Activated CD4-positive, alpha-beta memory T cell treated with anti-CD3 and anti-CD28 coated beads, Interleukin-2, amount 10 ng/mL, durations not matched to agents 7 days and 5 days (primary cell): ENCODE measurements at regions not wholly inside any gene's neighbourhood (a gene's known extent, or its start where the extent isn't known, plus 50 kb on each side); places are given as distances from the start of the nearest gene placed in this dataset.

Experiments used
- CTCF ChIA-PET: fragments of 350-600 bp; sonication (Branson Sonifier 250); formaldehyde crosslinking; loops from one replicate; lab custom pipeline; 2021; ENCODE audit warnings: antibody characterized with exemption, inconsistent platforms; lab: Charles Lee
- POLR2A ChIA-PET: fragments of 350-600 bp; sonication (Branson Sonifier 250); formaldehyde crosslinking; loops from one replicate; lab custom pipeline; 2021; ENCODE audit warnings: antibody characterized with exemption; lab: Charles Lee
- DNase-seq: peaks from one replicate; pipeline ENCODE4 v3.0.0-alpha.2; 2020
- H3K27ac Mint-ChIP-seq: one replicate; pipeline ENCODE4 v1.8.0; 2021; ENCODE audit warnings: mild to moderate bottlenecking, mixed read lengths
- H3K27me3 Mint-ChIP-seq: one replicate; pipeline ENCODE4 v1.8.0; 2021; ENCODE audit warnings: mixed read lengths
- H3K36me3 Mint-ChIP-seq: one replicate; pipeline ENCODE4 v1.8.0; 2021; ENCODE audit warnings: low read depth, mixed read lengths
- H3K4me1 Mint-ChIP-seq: one replicate; pipeline ENCODE4 v1.8.0; 2021; ENCODE audit warnings: mixed read lengths
- H3K4me3 Mint-ChIP-seq: one replicate; pipeline ENCODE4 v1.8.0; 2021; ENCODE audit warnings: mild to moderate bottlenecking, mixed read lengths
- H3K9me3 Mint-ChIP-seq: one replicate; pipeline ENCODE4 v1.8.0; 2021; ENCODE audit warnings: mixed read lengths

GRCh38 chr22:48587236-48587865 is 1240.3 kb downstream of the BRD1 start:
- no peak overlapping the region for H3K4me3 Mint-ChIP-seq
- H3K27me3 Mint-ChIP-seq = no peaks in the 10 kb centered on the region
- no peaks in the 10 kb centered on the region for H3K9me3 Mint-ChIP-seq
- no peak overlapping the region for H3K27ac Mint-ChIP-seq
- ChIA-PET POLR2A (no interaction called here), CTCF (no interaction called here)
- DNase-seq = no peak
- H3K4me1 Mint-ChIP-seq = no peaks in the 10 kb centered on the region
- no peaks in the 10 kb centered on the region for H3K36me3 Mint-ChIP-seq

- ChIA-PET CTCF (no interaction called here), POLR2A (no interaction called here)
- no peak overlapping the region for H3K4me3 Mint-ChIP-seq
- no peaks in the 10 kb centered on the region for H3K27me3 Mint-ChIP-seq
- H3K27ac Mint-ChIP-seq = no peak overlapping the region
- H3K9me3 Mint-ChIP-seq = no peaks in the 10 kb centered on the region
- no peaks in the 10 kb centered on the region for H3K4me1 Mint-ChIP-seq
- no peak for DNase-seq
- H3K36me3 Mint-ChIP-seq = no peaks in the 10 kb centered on the region
Measured at GRCh38 chr22:48586799-48587185, 1240.9 kb downstream of the BRD1 start.

GRCh38 chr22:48585916-48586798 is 1241.5 kb downstream of the BRD1 start:
- POLR2A ChIA-PET = no interaction called here
- no peaks in the 10 kb centered on the region for H3K27me3 Mint-ChIP-seq
- CTCF ChIA-PET = no interaction called here
- no peak for DNase-seq
- no peaks in the 10 kb centered on the region for H3K9me3 Mint-ChIP-seq
- no peak overlapping the region for H3K27ac Mint-ChIP-seq
- no peaks in the 10 kb centered on the region for H3K4me1 Mint-ChIP-seq
- H3K4me3 Mint-ChIP-seq = no peak overlapping the region
- no peaks in the 10 kb centered on the region for H3K36me3 Mint-ChIP-seq

GRCh38 chr22:48584170-48584569 is 1243.5 kb downstream of the BRD1 start:
- no peak for DNase-seq
- Mint-ChIP-seq H3K4me1 (no peaks in the 10 kb centered on the region), H3K36me3 (no peaks in the 10 kb centered on the region), H3K4me3 (no peak overlapping the region), H3K27me3 (no peaks in the 10 kb centered on the region), H3K9me3 (no peaks in the 10 kb centered on the region), H3K27ac (no peak overlapping the region)
- POLR2A ChIA-PET = no interaction called here
- CTCF ChIA-PET = no interaction called here

GRCh38 chr22:48581796-48582469 is 1245.7 kb downstream of the BRD1 start:
- no peak overlapping the region for H3K4me3 Mint-ChIP-seq
- no peak overlapping the region for H3K27ac Mint-ChIP-seq

GRCh38 chr22:48581205-48581766 is 1246.4 kb downstream of the BRD1 start:
- Mint-ChIP-seq H3K4me3 (no peak overlapping the region), H3K27ac (no peak overlapping the region), H3K27me3 (peaks cover 7% of the 10 kb centered on the region), H3K9me3 (no peaks in the 10 kb centered on the region), H3K4me1 (no peaks in the 10 kb centered on the region), H3K36me3 (no peaks in the 10 kb centered on the region)
- POLR2A ChIA-PET = no interaction called here
- CTCF ChIA-PET = no interaction called here
- no peak for DNase-seq

More at GRCh38 chr22:48581796-48582469, 1245.7 kb downstream of the BRD1 start:
- H3K27me3 Mint-ChIP-seq = peaks cover 7% of the 10 kb centered on the region
- POLR2A ChIA-PET = no interaction called here
- CTCF ChIA-PET = no interaction called here
- DNase-seq = no peak
- no peaks in the 10 kb centered on the region for H3K36me3 Mint-ChIP-seq
- no peaks in the 10 kb centered on the region for H3K9me3 Mint-ChIP-seq
- no peaks in the 10 kb centered on the region for H3K4me1 Mint-ChIP-seq

GRCh38 chr22:48580481-48580970 is 1247.1 kb downstream of the BRD1 start:
- ChIA-PET POLR2A (no interaction called here), CTCF (no interaction called here)
- Mint-ChIP-seq H3K4me1 (no peaks in the 10 kb centered on the region), H3K4me3 (no peak overlapping the region), H3K27me3 (peaks cover 7% of the 10 kb centered on the region), H3K9me3 (no peaks in the 10 kb centered on the region), H3K27ac (no peak overlapping the region), H3K36me3 (no peaks in the 10 kb centered on the region)
- no peak for DNase-seq

- no peaks in the 10 kb centered on the region for H3K4me1 Mint-ChIP-seq
- no peak overlapping the region for H3K27ac Mint-ChIP-seq
- H3K36me3 Mint-ChIP-seq = no peaks in the 10 kb centered on the region
- ChIA-PET POLR2A (no interaction called here), CTCF (no interaction called here)
- peaks cover 7% of the 10 kb centered on the region for H3K27me3 Mint-ChIP-seq
- no peaks in the 10 kb centered on the region for H3K9me3 Mint-ChIP-seq
- no peak overlapping the region for H3K4me3 Mint-ChIP-seq
- no peak for DNase-seq
Measured at GRCh38 chr22:48579928-48580309, 1247.8 kb downstream of the BRD1 start.

GRCh38 chr22:48579043-48579927 is 1248.4 kb downstream of the BRD1 start:
- H3K27me3 Mint-ChIP-seq = peaks cover 13% of the 10 kb centered on the region
- CTCF ChIA-PET = no interaction called here
- peaks cover 2% of the 10 kb centered on the region for H3K4me1 Mint-ChIP-seq
- no peaks in the 10 kb centered on the region for H3K9me3 Mint-ChIP-seq
- H3K4me3 Mint-ChIP-seq = no peak overlapping the region
- POLR2A ChIA-PET = no interaction called here
- H3K36me3 Mint-ChIP-seq = no peaks in the 10 kb centered on the region
- no peak for DNase-seq
- H3K27ac Mint-ChIP-seq = no peak overlapping the region

- H3K4me1 Mint-ChIP-seq = peaks cover 2% of the 10 kb centered on the region
- H3K27me3 Mint-ChIP-seq = peaks cover 20% of the 10 kb centered on the region
- H3K27ac Mint-ChIP-seq = no peak overlapping the region
- POLR2A ChIA-PET = no interaction called here
- no peak for DNase-seq
- H3K36me3 Mint-ChIP-seq = no peaks in the 10 kb centered on the region
- H3K9me3 Mint-ChIP-seq = no peaks in the 10 kb centered on the region
- CTCF ChIA-PET = no interaction called here
- no peak overlapping the region for H3K4me3 Mint-ChIP-seq
Measured at GRCh38 chr22:48578138-48579042, 1249.3 kb downstream of the BRD1 start.

- ChIA-PET POLR2A (no interaction called here), CTCF (no interaction called here)
- Mint-ChIP-seq H3K4me3 (no peak overlapping the region), H3K4me1 (peaks cover 2% of the 10 kb centered on the region), H3K27me3 (peaks cover 20% of the 10 kb centered on the region), H3K9me3 (no peaks in the 10 kb centered on the region), H3K27ac (no peak overlapping the region), H3K36me3 (no peaks in the 10 kb centered on the region)
- no peak for DNase-seq
Measured at GRCh38 chr22:48577691-48578090, 1250.0 kb downstream of the BRD1 start.
